Panc1 (cell line): ENCODE measurements at regions not wholly inside any gene's neighbourhood (a gene's known extent, or its start where the extent isn't known, plus 50 kb on each side); places are given as distances from the start of the nearest gene placed in this dataset.

ENCODE experiments used
- ATAC-seq: fragments of 200-7000 bp; cut with Tn5 transposase; 2 replicates; pipeline ENCODE4 v1.9.1; 2020; ENCODE audit warnings: mild to moderate bottlenecking, moderate library complexity
- BruUV-seq: library from RNA; stranded (reverse); fragments of 400-500 nt; replicated peaks from 2 replicates; lab custom pipeline; 2021; lab: Mats Ljungman, UMichigan
- CTCF ChIA-PET: fragments of 300-600 bp; sonication (Branson Sonifier 250); formaldehyde crosslinking; loops from one replicate; lab custom pipeline; 2022; ENCODE audit warnings: antibody characterized with exemption; lab: Charles Lee
- POLR2A ChIA-PET: fragments of 300-600 bp; sonication (Branson Sonifier 250); formaldehyde crosslinking; loops from one replicate; lab custom pipeline; 2022; ENCODE audit warnings: antibody characterized with exemption; lab: Charles Lee
- DNase-seq: peaks from one replicate; pipeline ENCODE4 v3.0.0-alpha.2; 2010; ENCODE audit warnings: low read depth, low spot score
- H3K27ac ChIP-seq: 2 replicates; pipeline ENCODE4 v1.5.1; 2011; ENCODE audit warnings: mild to moderate bottlenecking, low read length, inconsistent platforms
- H3K27me3 ChIP-seq: fragments of 200-500 bp; sonication (Bioruptor generic); 2 replicates; pipeline ENCODE4 v1.6.0; 2014; ENCODE audit warnings: low read length, inconsistent platforms; ENCODE audit not compliant: control insufficient read depth, insufficient read depth
- H3K36me3 ChIP-seq: fragments of 200-500 bp; sonication (Bioruptor generic); 2 replicates; pipeline ENCODE4 v1.5.1; 2014; ENCODE audit warnings: inconsistent platforms, mild to moderate bottlenecking, low read length, moderate library complexity; ENCODE audit not compliant: control insufficient read depth, insufficient read depth
- H3K4me1 ChIP-seq: 2 replicates; pipeline ENCODE4 v1.5.1; 2011; ENCODE audit warnings: inconsistent platforms, mild to moderate bottlenecking, low read length, moderate library complexity; ENCODE audit not compliant: control insufficient read depth, insufficient read depth
- H3K4me3 ChIP-seq, 2 experiments: 2 replicates each; pipeline ENCODE4 v1.5.1; 2011 to 2012; ENCODE audit warnings: low read depth in 2 of 2, low read length in 2 of 2, mild to moderate bottlenecking in 2 of 2, inconsistent platforms in 1 of 2, moderate library complexity in 1 of 2
- H3K9me3 ChIP-seq: fragments of 200-500 bp; sonication (Bioruptor generic); 2 replicates; pipeline ENCODE4 v1.5.1; 2014; ENCODE audit warnings: low read depth, mild to moderate bottlenecking, inconsistent platforms, low read length, moderate library complexity; ENCODE audit not compliant: control insufficient read depth, insufficient read depth
- CTCF ChIP-seq: fragments of 450-650 bp; IDR thresholded peaks from 2 replicates; pipeline ENCODE4 v1.5.1; 2017; ENCODE audit warnings: mild to moderate bottlenecking
- POLR2AphosphoS5 ChIP-seq: IDR thresholded peaks from 2 replicates; pipeline ENCODE4 v1.6.1; 2012; ENCODE audit warnings: mild to moderate bottlenecking, low read depth, low read length, moderate library complexity
- REST ChIP-seq, 2 experiments: IDR thresholded peaks; 2 replicates each; pipeline ENCODE4 v1.6.1; 2011 to 2012; ENCODE audit warnings: low read depth in 2 of 2, control low read depth in 1 of 2, low read length in 1 of 2, mild to moderate bottlenecking in 1 of 2, moderate library complexity in 1 of 2; ENCODE audit not compliant: insufficient read depth in 1 of 2
- SIN3A ChIP-seq: IDR thresholded peaks from 2 replicates; pipeline ENCODE4 v1.6.1; 2012; ENCODE audit warnings: low read depth, mild to moderate bottlenecking, low read length, moderate library complexity, borderline replicate concordance; ENCODE audit not compliant: insufficient read depth
- TCF7L2 ChIP-seq: IDR thresholded peaks from 2 replicates; pipeline ENCODE4 v1.6.1; 2011; ENCODE audit warnings: mild to moderate bottlenecking, low read depth, low read length, inconsistent platforms
- in situ Hi-C: cut with HindIII; loops from 2 replicates; pipeline ENCODE4 v1.10.0; 2016; ENCODE audit warnings: low sequenced_read_pairs, low pct_unique_long_range_greater_than_20kb
- intact Hi-C: fragments of 100-400 bp; cut with micrococcal nuclease; formaldehyde crosslinking; loops from one replicate; pipeline ENCODE4 v1.10.0; 2022; ENCODE audit not compliant: unreplicated experiment

GRCh38 chr20:12054556-12054955 is 136.9 kb downstream of the BTBD3 start:
- ChIA-PET POLR2A (no interaction called here), CTCF (no interaction called here)
- DNase-seq, result no peak
- in situ Hi-C loops, result no loop called here
- H3K36me3 ChIP-seq, result no peaks in the 10 kb centered on the region
- no peak overlapping the region for H3K27ac ChIP-seq
- no peak for ATAC-seq
- no peaks in the 10 kb centered on the region for H3K27me3 ChIP-seq
- no peak for TF ChIP-seq SIN3A
- TF ChIP-seq CTCF, result no peak
- no peak for TF ChIP-seq POLR2AphosphoS5
- TF ChIP-seq REST (IDR thresholded peaks at IDR 0.05; ENCODE audit: insufficient read depth in 1 of 2, low read depth in 2 of 2, low read length in 1 of 2), result no peak
- TF ChIP-seq TCF7L2, result no peak
- H3K9me3 ChIP-seq, result no peaks in the 10 kb centered on the region
- no TSS peak for BruUV-seq
- H3K4me1 ChIP-seq, result no peaks in the 10 kb centered on the region
- intact Hi-C loops, result no loop called here
- H3K4me3 ChIP-seq, result no peak overlapping the region

- ChIA-PET POLR2A (no interaction called here), CTCF (interaction anchor here (0.7 kb wide), 1 partner anchor 469 kb away, joined by 3 read pairs; no protein-coding TSS in a partner anchor)
- DNase-seq, result no peak
- BruUV-seq, result no TSS peak
- intact Hi-C loops, result no loop called here
- TF ChIP-seq POLR2AphosphoS5, result no peak
- in situ Hi-C loops, result no loop called here
- no peaks in the 10 kb centered on the region for H3K4me1 ChIP-seq
- H3K4me3 ChIP-seq, result no peak overlapping the region
- H3K27ac ChIP-seq, result no peak overlapping the region
- H3K9me3 ChIP-seq, result no peaks in the 10 kb centered on the region
- no peak for ATAC-seq
- H3K36me3 ChIP-seq, result no peaks in the 10 kb centered on the region
- H3K27me3 ChIP-seq, result no peaks in the 10 kb centered on the region
Measured at GRCh38 chr20:12055161-12055560, 137.5 kb downstream of the BTBD3 start.

- ChIA-PET POLR2A (no interaction called here), CTCF (interaction anchor here (0.6 kb wide), 1 partner anchor 21 kb away, joined by 13 read pairs; no protein-coding TSS in a partner anchor)
- Histone ChIP-seq H3K4me3 (no peak overlapping the region), H3K36me3 (no peaks in the 10 kb centered on the region), H3K4me1 (no peaks in the 10 kb centered on the region), H3K9me3 (no peaks in the 10 kb centered on the region), H3K27me3 (no peaks in the 10 kb centered on the region), H3K27ac (no peak overlapping the region)
- TF ChIP-seq REST (IDR thresholded peaks at IDR 0.05; ENCODE audit: insufficient read depth in 1 of 2, low read depth in 2 of 2, low read length in 1 of 2), result no peak
- no peak for TF ChIP-seq POLR2AphosphoS5
- no peak for TF ChIP-seq CTCF
- DNase-seq (no peak), ATAC-seq (no peak)
- intact Hi-C loops, result no loop called here
- no TSS peak for BruUV-seq
- in situ Hi-C loops, result no loop called here
Measured at GRCh38 chr20:12056839-12057238, 139.1 kb downstream of the BTBD3 start.
